Neural cell (in vitro differentiated cells): ENCODE measurements at regions not wholly inside any gene's neighbourhood (a gene's known extent, or its start where the extent isn't known, plus 50 kb on each side); places are given as distances from the start of the nearest gene placed in this dataset.
A peak's percentile ranks its signal among the peaks of the same experiment; 100 is the strongest.

Experiments
- CTCF ChIP-seq: fragments of 450-650 bp; IDR thresholded peaks from 2 replicates; pipeline ENCODE4 v1.5.1; 2014; ENCODE audit warnings: antibody characterized with exemption, mild to moderate bottlenecking, moderate library complexity; ENCODE audit not compliant: poor library complexity, severe bottlenecking
- EP300 ChIP-seq: fragments of 450-650 bp; conservative IDR thresholded peaks from 2 replicates; pipeline ENCODE4 v1.6.1; 2014; ENCODE audit warnings: antibody characterized with exemption, mild to moderate bottlenecking, moderate library complexity; ENCODE audit not compliant: poor library complexity, severe bottlenecking
- POLR2AphosphoS5 ChIP-seq: IDR thresholded peaks from 2 replicates; pipeline ENCODE4 v1.6.1; 2012
- REST ChIP-seq: IDR thresholded peaks from 2 replicates; pipeline ENCODE4 v1.6.1; 2012; ENCODE audit warnings: borderline replicate concordance
- TAF1 ChIP-seq: IDR thresholded peaks from 2 replicates; pipeline ENCODE4 v1.6.1; 2012; ENCODE audit warnings: low read depth

DNA sequence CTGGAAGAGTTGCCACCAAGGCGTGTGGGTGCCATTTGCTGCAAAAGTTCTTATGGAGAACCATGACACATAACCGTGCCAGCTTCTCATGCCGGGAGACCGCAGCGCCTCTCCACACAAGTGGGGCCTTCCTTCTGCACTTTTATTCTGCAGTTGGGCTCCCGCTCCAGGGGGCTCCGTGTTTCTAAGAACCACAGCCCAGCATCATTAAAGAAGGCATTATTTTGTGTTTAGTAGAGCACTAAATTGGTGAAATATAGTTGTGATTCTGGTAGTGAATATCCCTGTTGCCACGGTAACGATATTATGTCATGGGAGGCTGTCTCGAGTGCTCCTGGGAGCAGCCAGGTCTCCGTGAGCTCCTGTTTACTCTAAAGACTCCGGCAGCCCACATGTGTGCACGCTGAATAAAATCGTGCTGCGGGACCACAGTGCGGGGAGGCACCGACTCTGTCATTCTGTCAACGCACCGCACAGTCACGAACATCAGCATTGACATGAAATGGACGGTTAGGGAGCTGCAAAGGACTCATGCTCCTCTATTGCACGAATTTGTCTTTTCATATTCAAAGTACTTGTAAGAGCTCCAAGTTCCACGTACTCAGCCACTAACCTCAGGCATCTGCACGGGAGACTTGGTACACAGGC, 68.8 kb upstream of the PITRM1 start:
- TF ChIP-seq CTCF (no peak), REST (no peak), POLR2AphosphoS5 (peak; percentile 52), EP300 (peak; percentile 36), TAF1 (no peak)
